Adrenal gland (tissue), 9 donors: ENCODE measurements at regions not wholly inside any gene's neighbourhood (a gene's known extent, or its start where the extent isn't known, plus 50 kb on each side); places are given as distances from the start of the nearest gene placed in this dataset.

Experiments
- DNase-seq, 7 donors: peaks; one replicate each; pipeline ENCODE4 v3.0.0-alpha.2; 2019 to 2020
- H3K27ac ChIP-seq, 5 donors: fragments of 200-600 bp; sonication (generic) in 4 of 5; 1 replicate in 3 of 5; 2 replicates in 2 of 5; pipeline versions ENCODE4 v1.5.1 to v1.8.0; 2016 to 2020; ENCODE audit warnings: mild to moderate bottlenecking in 1 of 5
- H3K27me3 ChIP-seq: fragments of 200-600 bp; 2 replicates; pipeline ENCODE4 v1.8.0; 2021
- H3K36me3 ChIP-seq, 2 donors: fragments of 200-600 bp; replicated peaks in 1 of 2; 1 replicate in 1 of 2; 2 replicates in 1 of 2; pipeline versions ENCODE4 v1.5.1 to v1.8.0; 2018 to 2022
- H3K4me1 ChIP-seq, 2 donors: fragments of 200-600 bp; replicated peaks in 1 of 2; 1 replicate in 1 of 2; 2 replicates in 1 of 2; pipeline versions ENCODE4 v1.5.1 to v1.8.0; 2018 to 2021
- H3K4me3 ChIP-seq, 4 donors: fragments of 200-600 bp; sonication (generic) in 3 of 4; one replicate each; pipeline ENCODE4 v1.5.1; 2016 to 2018
- H3K9me3 ChIP-seq, 3 donors: fragments of 200-600 bp; sonication (generic) in 1 of 3; replicated peaks in 1 of 3; 1 replicate in 2 of 3; 2 replicates in 1 of 3; pipeline versions ENCODE4 v1.5.1 to v1.8.0; 2016 to 2021
- CTCF ChIP-seq, 6 experiments: fragments of 450-650 bp in 4 of 6; fragments of 200-600 bp in 2 of 6; sonication (generic) in 1 of 6; IDR thresholded peaks; 1 replicate in 5 of 6; 2 replicates in 1 of 6; pipeline versions ENCODE4 v1.5.1 to v1.8.0; 2016 to 2021; ENCODE audit warnings: antibody characterized with exemption in 6 of 6, mild to moderate bottlenecking in 2 of 6, moderate library complexity in 1 of 6
- POLR2A ChIP-seq, 2 donors: fragments of 450-650 bp; IDR thresholded peaks; one replicate each; pipeline ENCODE4 v1.6.1; 2017; ENCODE audit warnings: antibody characterized with exemption in 2 of 2, mild to moderate bottlenecking in 2 of 2, moderate library complexity in 1 of 2
- WGBS, 4 donors: extraction: QIAGEN DNeasy Blood & Tissue Kit in 2 of 4; methylation state at CpG; one replicate each; pipeline versions ENCODE4 v1.1.5 to v1.1.7; 2013 to 2017; 5-methylcytosine and 5-hydroxymethylcytosine counted together
- intact Hi-C, 2 donors: fragments of 100-400 bp; cut with DNase I; formaldehyde crosslinking; loops; one replicate each; pipeline versions ENCODE4 v1.14.1 to v1.15.0; 2022 to 2023
- donor health status: healthy with polysubstance abuse.
- donor health status: Bipolar disorder and iron deficiency.
- donor health status: DM: yes; HTN: yes; CAD: no.
- donor health status: DM: no; HTN: no; CAD: no.
- donor health status: DM: no; HTN: no; CAD: no.

DNA sequence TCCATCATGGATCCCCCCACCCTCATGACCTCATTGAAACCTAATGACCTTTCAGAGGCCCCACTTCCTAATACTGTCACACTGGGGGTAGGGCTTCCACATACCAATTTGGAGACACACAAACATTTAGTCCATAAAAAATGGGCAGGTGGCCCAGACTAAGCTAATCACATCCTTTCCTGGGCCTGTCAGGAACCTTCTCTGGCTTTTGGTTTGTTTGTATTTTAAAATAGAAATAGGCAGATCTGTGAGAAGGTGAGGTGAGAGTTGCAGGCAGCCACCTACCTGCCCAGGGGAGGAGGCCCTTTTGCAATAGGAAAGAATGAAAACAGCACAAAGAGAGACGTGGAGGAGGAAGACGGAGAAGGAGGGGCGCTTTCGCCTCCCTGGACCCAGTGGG lies 90.2 kb upstream of the BOD1 start:
- no peak for TF ChIP-seq POLR2A (IDR thresholded peaks at IDR 0.05)
- no peak for TF ChIP-seq CTCF (IDR thresholded peaks at IDR 0.05)
- peaks cover 0 to 12% of the 10 kb centered on the region in 2 donors for H3K4me1 ChIP-seq
- intact Hi-C loops, result no loop called here

GRCh38 chr5:173707392-173707791 lies 90.9 kb upstream of the BOD1 start:
- 37 to 45% (median 42%) methylated on average over 3 to 4 of the region's 4 CpGs for WGBS, 4 donors

More for the DNA sequence above, 90.2 kb upstream of the BOD1 start:
- Histone ChIP-seq H3K27ac (peak overlapping the region in 4 of 5 donors; percentile 3 to 67 (median 60)), H3K9me3 (no peaks in the 10 kb centered on the region), H3K27me3 (no peaks in the 10 kb centered on the region), H3K4me3 (no peak overlapping the region), H3K36me3 (no peaks in the 10 kb centered on the region)
- DNase-seq, result peak in 1 of 7 donors; percentile 34
- 79 to 97% (median 86%) methylated on average over 4 of the region's 4 CpGs for WGBS, 4 donors

GRCh38 chr5:173709145-173709544 lies 92.7 kb upstream of the BOD1 start:
- WGBS, 4 donors, result 88 to 94% (median 92%) methylated on average over 3 of the region's 3 CpGs
- intact Hi-C loops, result no loop called here
- no peaks in the 10 kb centered on the region for H3K36me3 ChIP-seq

More at GRCh38 chr5:173707392-173707791, 90.9 kb upstream of the BOD1 start:
- no peak overlapping the region for H3K4me3 ChIP-seq
- no peaks in the 10 kb centered on the region for H3K36me3 ChIP-seq
- intact Hi-C loops, result no loop called here
- no peaks in the 10 kb centered on the region for H3K27me3 ChIP-seq
- peaks cover 0 to 12% of the 10 kb centered on the region in 2 donors for H3K4me1 ChIP-seq
- TF ChIP-seq POLR2A (IDR thresholded peaks at IDR 0.05), result peak in 1 of 2 donors; percentile 65
- TF ChIP-seq CTCF (IDR thresholded peaks at IDR 0.05), result peak in 2 of 6 experiments; percentile 12 to 24
- no peaks in the 10 kb centered on the region for H3K9me3 ChIP-seq
- DNase-seq, result peak; percentile 77 to 94 (median 90)
- peak overlapping the region in 4 of 5 donors; percentile 46 to 67 (median 60) for H3K27ac ChIP-seq

GRCh38 chr5:173709761-173710160 lies 93.3 kb upstream of the BOD1 start:
- peaks cover 5 to 20% of the 10 kb centered on the region in 2 donors for H3K4me1 ChIP-seq
- intact Hi-C loops, result no loop called here
- DNase-seq, result no peak
- H3K27ac ChIP-seq, result no peak overlapping the region
- H3K36me3 ChIP-seq, result no peaks in the 10 kb centered on the region
- H3K4me3 ChIP-seq, result no peak overlapping the region
- TF ChIP-seq CTCF (IDR thresholded peaks at IDR 0.05) (no peak), POLR2A (IDR thresholded peaks at IDR 0.05) (no peak)
- no peaks in the 10 kb centered on the region for H3K27me3 ChIP-seq
- 74 to 95% (median 78%) methylated on average over 3 to 6 of the region's 6 CpGs for WGBS, 4 donors
- H3K9me3 ChIP-seq, result no peaks in the 10 kb centered on the region

More at GRCh38 chr5:173709145-173709544, 92.7 kb upstream of the BOD1 start:
- TF ChIP-seq CTCF (IDR thresholded peaks at IDR 0.05) (no peak), POLR2A (IDR thresholded peaks at IDR 0.05) (no peak)
- Histone ChIP-seq H3K4me1 (peaks cover under 1 to 14% of the 10 kb centered on the region in 2 donors), H3K4me3 (no peak overlapping the region), H3K27ac (no peak overlapping the region), H3K27me3 (no peaks in the 10 kb centered on the region), H3K9me3 (no peaks in the 10 kb centered on the region)
- no peak for DNase-seq
